NCI-H2171 treated with DMSO at 0.1 percent for 48 hours (cell line): ENCODE measurements at regions not wholly inside any gene's neighbourhood (a gene's known extent, or its start where the extent isn't known, plus 50 kb on each side); places are given as distances from the start of the nearest gene placed in this dataset.

Experiments used
- DNase-seq: peaks from one replicate; lab custom pipeline; 2025; lab: John Stamatoyannopoulos, UW

DNA sequence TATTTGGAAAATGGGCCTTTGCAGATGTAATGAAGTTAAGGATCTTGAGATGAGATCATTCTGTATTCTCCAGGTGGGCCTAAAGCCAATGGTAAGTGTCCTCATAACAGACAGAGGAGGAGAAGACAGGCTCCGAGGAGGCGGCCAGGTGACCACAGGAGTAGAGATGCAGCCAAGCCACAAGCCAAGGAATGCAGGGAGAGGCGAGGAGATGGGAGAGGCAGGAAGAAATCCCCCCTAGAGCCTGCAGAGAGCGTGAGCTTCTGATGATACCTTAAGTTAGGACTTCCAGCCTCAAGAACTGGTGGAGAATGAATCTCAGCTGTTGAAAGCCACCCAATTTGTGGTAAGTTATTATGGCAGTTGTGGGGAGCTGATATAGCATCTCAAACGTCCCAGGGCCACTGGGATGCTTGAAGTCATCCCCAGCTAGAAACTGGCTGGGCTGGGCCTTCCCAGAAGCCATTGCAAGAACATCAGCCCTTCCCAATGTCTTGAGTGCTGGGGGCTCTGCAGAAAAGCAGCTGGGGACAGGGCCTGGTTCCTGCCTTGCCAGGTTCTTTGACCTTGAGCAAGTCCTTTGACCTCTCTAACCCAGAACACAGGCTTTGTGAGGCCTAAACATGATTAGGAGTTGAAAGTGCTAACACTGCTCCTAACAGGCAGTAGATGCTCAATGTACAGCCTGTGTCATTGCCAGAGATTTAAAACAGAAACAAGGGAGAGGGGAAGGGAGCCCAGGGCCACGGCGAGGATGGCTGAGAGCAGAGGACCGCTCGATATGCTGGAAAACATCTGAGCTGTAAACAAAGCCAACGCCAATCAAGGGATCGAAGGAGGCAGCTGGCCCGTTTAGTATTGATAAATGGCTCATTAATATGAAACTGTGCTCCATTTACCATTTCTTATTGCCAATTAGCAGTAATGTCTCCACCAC, 632.3 kb downstream of the TBC1D22A start:
- DNase-seq, result no peak

GRCh38 chr22:47393191-47393590, 630.7 kb downstream of the TBC1D22A start:
- DNase-seq, result no peak

DNA sequence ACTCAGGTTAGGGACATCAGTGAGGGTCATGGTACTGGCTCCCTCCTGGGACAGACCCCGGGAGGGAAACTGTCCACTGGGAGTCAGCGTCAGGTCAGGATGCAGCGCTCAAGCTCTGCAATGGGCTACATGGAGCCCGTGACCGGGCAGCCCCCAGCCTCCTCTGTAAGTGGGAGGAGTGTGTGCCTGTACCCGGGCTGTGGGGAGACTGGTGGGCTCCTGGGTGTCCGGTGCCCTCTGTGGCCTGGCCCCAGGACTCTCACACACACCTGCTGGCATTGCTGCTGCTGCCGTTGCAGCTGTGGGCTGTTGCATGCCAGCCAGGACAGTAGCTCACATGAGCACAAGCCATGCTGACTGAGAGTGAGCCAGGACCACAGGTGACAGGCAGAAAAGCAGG, 630.3 kb downstream of the TBC1D22A start:
- no peak for DNase-seq

DNA sequence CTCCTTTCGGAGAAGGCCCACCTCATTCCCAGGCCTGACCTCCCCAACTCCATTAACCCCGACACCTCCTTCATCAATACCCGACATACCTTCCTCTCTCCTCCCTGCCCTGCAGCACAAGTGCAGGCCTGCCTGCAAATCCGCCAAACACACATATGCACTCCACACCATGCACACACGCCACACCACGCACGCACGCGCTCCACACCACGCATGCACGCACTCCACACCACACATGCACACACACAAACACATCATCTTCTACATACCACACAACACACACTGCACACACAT, 629.6 kb downstream of the TBC1D22A start:
- no peak for DNase-seq

GRCh38 chr22:47391169-47392053, 629.0 kb downstream of the TBC1D22A start:
- no peak for DNase-seq

GRCh38 chr22:47390026-47390970, 627.8 kb downstream of the TBC1D22A start:
- DNase-seq, result no peak

GRCh38 chr22:47389201-47389600, 626.8 kb downstream of the TBC1D22A start:
- DNase-seq, result no peak

- DNase-seq, result no peak
Measured at GRCh38 chr22:47388778-47389177, 626.3 kb downstream of the TBC1D22A start.

- DNase-seq, result no peak
Measured at GRCh38 chr22:47388331-47388730, 625.9 kb downstream of the TBC1D22A start.

- no peak for DNase-seq
Measured at GRCh38 chr22:47386812-47387510, 624.5 kb downstream of the TBC1D22A start.

DNA sequence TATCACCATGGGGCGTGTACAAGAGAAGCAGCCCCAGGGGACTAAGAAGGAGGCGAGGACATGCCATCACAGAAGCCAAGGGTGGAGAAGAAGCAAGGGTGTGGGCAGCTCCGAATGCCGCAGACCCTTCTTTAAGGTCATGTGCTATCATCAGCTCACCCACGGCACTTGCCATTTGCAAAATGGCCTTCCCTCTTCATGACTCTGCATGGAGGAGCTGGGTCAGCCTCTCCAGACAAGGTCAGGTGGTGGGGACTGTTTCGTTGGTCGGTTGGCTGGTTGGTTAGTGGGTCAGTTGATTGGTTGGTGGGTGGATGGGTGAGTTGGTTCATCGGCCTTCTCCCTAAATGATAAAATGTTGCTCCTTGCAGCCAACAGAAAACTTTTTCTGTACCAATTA, 622.5 kb downstream of the TBC1D22A start:
- no peak for DNase-seq

- DNase-seq, result no peak
Measured at GRCh38 chr22:47382164-47382890, 619.9 kb downstream of the TBC1D22A start.

DNA sequence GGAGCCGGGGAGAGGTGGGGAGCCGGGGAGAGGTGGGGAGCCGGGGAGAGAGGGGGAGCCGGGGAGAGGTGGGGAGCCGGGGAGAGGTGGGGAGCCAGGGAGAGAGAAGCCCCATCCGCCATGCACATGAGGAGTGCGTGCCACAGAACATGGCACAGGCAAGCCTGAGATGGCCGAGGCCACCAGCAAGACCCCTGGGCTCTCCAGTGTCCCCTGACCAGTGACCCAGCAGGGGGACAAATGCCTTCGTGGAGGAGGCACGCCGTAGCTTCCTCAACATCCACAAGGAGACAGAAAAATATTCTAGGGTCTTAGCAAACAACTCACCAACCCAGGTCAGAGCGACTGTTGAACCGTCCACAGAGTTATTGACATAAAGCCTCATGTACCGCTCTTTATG, 618.8 kb downstream of the TBC1D22A start:
- no peak for DNase-seq

DNA sequence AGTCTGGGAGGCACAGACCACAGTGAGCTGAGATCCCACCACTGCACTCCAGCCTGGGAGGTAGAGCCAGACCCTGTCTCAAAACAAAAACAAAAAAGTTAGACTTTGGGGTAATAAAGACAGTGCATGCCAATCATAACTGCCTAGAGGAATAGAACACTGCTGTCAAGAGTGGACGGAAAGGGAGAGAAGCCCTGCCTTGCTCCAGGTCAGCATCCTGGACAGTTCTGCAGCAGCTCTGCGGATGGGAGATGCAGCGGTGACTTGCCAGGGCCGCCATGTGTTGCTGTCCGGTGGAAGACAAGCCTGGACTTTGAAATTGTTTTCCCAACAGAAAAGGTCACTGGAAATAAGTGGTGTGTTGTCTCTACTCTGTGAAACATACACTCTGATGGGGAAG, 618.2 kb downstream of the TBC1D22A start:
- no peak for DNase-seq

DNA sequence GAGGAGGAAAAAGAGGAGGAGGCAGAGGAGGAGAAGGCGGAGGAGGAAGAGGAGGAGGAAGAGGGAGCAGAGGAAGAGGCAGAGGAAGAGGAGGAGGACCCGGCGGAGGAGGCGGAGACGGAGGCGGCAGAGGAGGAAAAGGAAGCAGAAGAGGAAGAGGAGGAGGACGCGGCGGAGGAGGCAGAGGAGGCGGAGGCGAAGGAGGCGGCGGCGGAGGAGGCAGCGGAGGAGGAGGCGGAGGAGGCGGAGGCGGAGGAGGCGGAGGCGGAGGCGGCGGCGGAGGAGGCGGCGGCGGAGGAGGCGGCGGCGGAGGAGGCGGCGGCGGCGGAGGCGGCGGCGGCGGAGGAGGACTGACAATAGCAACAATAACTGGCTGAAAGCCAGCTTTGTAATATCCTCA, 616.6 kb downstream of the TBC1D22A start:
- no peak for DNase-seq

DNA sequence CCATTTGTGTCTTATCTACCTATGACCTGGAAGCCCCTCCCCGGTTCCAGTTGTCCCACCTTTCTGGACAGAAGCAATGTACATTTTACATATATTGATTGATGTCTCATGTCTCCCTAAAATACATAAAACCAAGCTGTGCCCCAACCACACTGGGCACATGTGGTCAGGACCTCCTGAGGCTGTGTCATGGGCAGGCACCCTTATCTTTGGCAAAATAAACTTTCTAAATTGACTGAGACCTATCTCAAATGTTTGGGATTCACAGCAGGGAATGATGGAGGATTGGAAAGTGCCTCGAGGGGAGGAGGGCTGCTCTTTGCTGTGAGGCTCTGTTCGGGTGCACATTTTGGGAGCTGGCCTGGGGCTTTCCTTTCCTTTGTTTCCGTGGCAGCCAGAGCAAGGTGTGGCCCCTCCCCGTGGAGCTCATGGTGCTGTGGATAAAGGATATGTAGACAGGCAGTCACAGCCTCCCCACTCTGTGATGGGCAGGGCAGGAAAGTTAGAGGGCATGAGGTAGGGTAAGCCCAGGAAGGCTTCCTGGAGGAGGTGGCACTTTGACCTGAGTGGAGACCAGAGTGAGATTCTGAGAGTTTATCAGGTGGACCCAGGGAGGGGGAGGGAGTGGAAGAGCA, 615.6 kb downstream of the TBC1D22A start:
- DNase-seq, result no peak

- no peak for DNase-seq
Measured at GRCh38 chr22:47376901-47377505, 614.6 kb downstream of the TBC1D22A start.

- no peak for DNase-seq
Measured at GRCh38 chr22:47376322-47376700, 613.9 kb downstream of the TBC1D22A start.

DNA sequence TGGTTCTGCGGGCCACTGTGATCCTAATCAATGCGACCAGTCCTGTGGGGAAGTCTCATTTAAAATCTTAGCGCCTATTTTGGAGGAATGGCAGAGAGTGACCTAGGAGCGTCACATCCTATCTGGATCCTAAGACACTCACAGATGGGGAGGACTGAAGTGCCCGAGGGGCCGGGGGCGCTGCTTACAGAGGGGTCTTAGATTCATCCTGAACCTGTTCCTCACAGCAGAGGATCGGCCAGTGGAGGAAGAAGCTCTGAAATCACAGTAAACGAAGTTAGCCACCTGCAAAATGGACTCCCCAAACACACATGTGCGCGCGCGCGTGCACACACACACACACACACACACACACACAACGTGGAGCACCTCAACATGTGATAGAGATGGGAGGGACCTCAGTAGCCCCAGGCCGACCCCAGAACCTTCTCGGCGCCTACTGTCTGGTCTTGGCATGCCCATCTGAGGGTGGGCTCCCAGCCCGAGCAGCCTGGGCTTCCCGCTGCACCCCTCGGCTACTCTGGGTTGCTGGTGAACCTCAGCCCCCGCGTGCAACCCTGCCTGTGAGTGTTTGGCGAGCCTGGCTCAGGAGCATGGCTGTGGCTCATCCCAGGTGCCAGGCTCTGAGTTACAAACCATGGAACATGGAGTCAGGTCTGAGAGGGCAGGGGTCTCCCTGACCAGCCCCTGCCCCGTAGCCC, 613.3 kb downstream of the TBC1D22A start:
- no peak for DNase-seq
